Smooth muscle cell (in vitro differentiated cells): ENCODE measurements at regions not wholly inside any gene's neighbourhood (a gene's known extent, or its start where the extent isn't known, plus 50 kb on each side); places are given as distances from the start of the nearest gene placed in this dataset.

ENCODE experiments used
- DNase-seq: peaks from one replicate; lab custom pipeline; 2025; ENCODE audit not compliant: unreplicated experiment; lab: John Stamatoyannopoulos, UW
- H2AFZ ChIP-seq: fragments of 200-600 bp; sonication (generic); 2 replicates; pipeline ENCODE4 v1.6.0; 2016; ENCODE audit warnings: antibody characterized with exemption, low read depth, mild to moderate bottlenecking
- H3F3A ChIP-seq: fragments of 200-600 bp; sonication (generic); 2 replicates; pipeline ENCODE4 v1.6.0; 2017; ENCODE audit warnings: antibody characterized with exemption, low read depth
- H3K27ac ChIP-seq: fragments of 200-600 bp; sonication (generic); 2 replicates; pipeline ENCODE4 v1.5.1; 2016; ENCODE audit warnings: low read depth, mild to moderate bottlenecking
- H3K27me3 ChIP-seq: fragments of 200-600 bp; sonication (generic); 2 replicates; pipeline ENCODE4 v1.6.1; 2016; ENCODE audit warnings: low read depth, mild to moderate bottlenecking
- H3K36me3 ChIP-seq: fragments of 200-600 bp; sonication (generic); 2 replicates; pipeline ENCODE4 v1.5.1; 2016; ENCODE audit warnings: low read depth
- H3K4me1 ChIP-seq: fragments of 200-600 bp; sonication (generic); 2 replicates; pipeline ENCODE4 v1.5.1; 2016; ENCODE audit warnings: low read depth
- H3K4me2 ChIP-seq: fragments of 200-600 bp; sonication (generic); 2 replicates; pipeline ENCODE4 v1.6.0; 2016; ENCODE audit warnings: mild to moderate bottlenecking
- H3K4me3 ChIP-seq: fragments of 200-600 bp; sonication (generic); 2 replicates; pipeline ENCODE4 v1.5.1; 2016; ENCODE audit warnings: mild to moderate bottlenecking
- H3K79me2 ChIP-seq: fragments of 200-600 bp; sonication (generic); 2 replicates; pipeline ENCODE4 v1.6.0; 2016; ENCODE audit warnings: low read depth, mild to moderate bottlenecking
- H3K9ac ChIP-seq: fragments of 200-600 bp; sonication (generic); 2 replicates; pipeline ENCODE4 v1.6.0; 2016; ENCODE audit warnings: low read depth
- H3K9me3 ChIP-seq: fragments of 200-600 bp; sonication (generic); replicated peaks from 2 replicates; pipeline ENCODE4 v1.5.1; 2016; ENCODE audit warnings: low read depth
- H4K20me1 ChIP-seq: fragments of 200-600 bp; sonication (generic); 2 replicates; pipeline ENCODE4 v1.6.0; 2016; ENCODE audit warnings: low read depth
- CTCF ChIP-seq: fragments of 200-600 bp; sonication (generic); IDR thresholded peaks from 2 replicates; pipeline ENCODE4 v1.5.1; 2017; ENCODE audit warnings: borderline replicate concordance, mild to moderate bottlenecking, antibody characterized with exemption; ENCODE audit not compliant: insufficient read depth, poor library complexity, severe bottlenecking
- WGBS: methylation state at CpG from one replicate; pipeline ENCODE4 v1.1.7; 2016; ENCODE audit warnings: low lambda C conversion rate; 5-methylcytosine and 5-hydroxymethylcytosine counted together

GRCh38 chr5:2378108-2378507 lies 373.4 kb downstream of the IRX2 start:
- DNase-seq: no peak
- Histone ChIP-seq H3K36me3 (no peaks in the 10 kb centered on the region), H3K9ac (no peak overlapping the region), H2AFZ (no peak overlapping the region), H3F3A (no peaks in the 10 kb centered on the region), H3K9me3 (no peaks in the 10 kb centered on the region), H3K4me1 (no peaks in the 10 kb centered on the region), H3K79me2 (no peaks in the 10 kb centered on the region), H3K27me3 (no peaks in the 10 kb centered on the region), H4K20me1 (no peaks in the 10 kb centered on the region), H3K4me2 (no peak overlapping the region), H3K27ac (no peak overlapping the region), H3K4me3 (no peak overlapping the region)
- WGBS: 59% methylated on average over 7 of the region's 7 CpGs
- TF ChIP-seq CTCF: no peak

GRCh38 chr5:2376486-2376885 lies 375.0 kb downstream of the IRX2 start:
- H3K36me3 ChIP-seq: no peaks in the 10 kb centered on the region
- no peak overlapping the region for H3K4me3 ChIP-seq
- H2AFZ ChIP-seq: no peak overlapping the region
- no peaks in the 10 kb centered on the region for H3K9me3 ChIP-seq
- H3K27me3 ChIP-seq: no peaks in the 10 kb centered on the region
- H4K20me1 ChIP-seq: no peaks in the 10 kb centered on the region
- 89% methylated on average over 6 of the region's 6 CpGs for WGBS
- no peak for DNase-seq
- no peaks in the 10 kb centered on the region for H3K79me2 ChIP-seq
- TF ChIP-seq CTCF: no peak
- H3K4me2 ChIP-seq: no peak overlapping the region
- H3F3A ChIP-seq: no peaks in the 10 kb centered on the region
- H3K27ac ChIP-seq: no peak overlapping the region
- no peaks in the 10 kb centered on the region for H3K4me1 ChIP-seq
- no peak overlapping the region for H3K9ac ChIP-seq

- H3K27me3 ChIP-seq: no peaks in the 10 kb centered on the region
- H4K20me1 ChIP-seq: no peaks in the 10 kb centered on the region
- whole genome bisulfite sequencing: 89% methylated on average over 11 of the region's 11 CpGs
- H3F3A ChIP-seq: no peaks in the 10 kb centered on the region
- H3K79me2 ChIP-seq: no peaks in the 10 kb centered on the region
- no peak for DNase-seq
- no peaks in the 10 kb centered on the region for H3K9me3 ChIP-seq
- H3K4me2 ChIP-seq: no peak overlapping the region
- no peak overlapping the region for H3K27ac ChIP-seq
- no peaks in the 10 kb centered on the region for H3K36me3 ChIP-seq
- H3K4me1 ChIP-seq: no peaks in the 10 kb centered on the region
- no peak overlapping the region for H3K9ac ChIP-seq
- H3K4me3 ChIP-seq: no peak overlapping the region
- TF ChIP-seq CTCF: no peak
- no peak overlapping the region for H2AFZ ChIP-seq
Measured at GRCh38 chr5:2375757-2376250, 375.7 kb downstream of the IRX2 start.

GRCh38 chr5:2375291-2375690 lies 376.2 kb downstream of the IRX2 start:
- no peak for DNase-seq
- H3F3A ChIP-seq: no peaks in the 10 kb centered on the region
- no peaks in the 10 kb centered on the region for H3K79me2 ChIP-seq
- TF ChIP-seq CTCF: no peak
- no peak overlapping the region for H2AFZ ChIP-seq
- 92% methylated on average over 13 of the region's 13 CpGs for WGBS
- no peak overlapping the region for H3K9ac ChIP-seq
- H3K27ac ChIP-seq: no peak overlapping the region
- H3K9me3 ChIP-seq: no peaks in the 10 kb centered on the region
- no peaks in the 10 kb centered on the region for H4K20me1 ChIP-seq
- H3K4me1 ChIP-seq: no peaks in the 10 kb centered on the region
- no peak overlapping the region for H3K4me2 ChIP-seq
- H3K27me3 ChIP-seq: no peaks in the 10 kb centered on the region
- H3K36me3 ChIP-seq: no peaks in the 10 kb centered on the region
- no peak overlapping the region for H3K4me3 ChIP-seq
